HG03558 (cell line): ENCODE measurements at regions not wholly inside any gene's neighbourhood (a gene's known extent, or its start where the extent isn't known, plus 50 kb on each side); places are given as distances from the start of the nearest gene placed in this dataset.

Experiments used
- ATAC-seq: cut with Tn5 transposase; IDR thresholded peaks from one replicate; pipeline ENCODE4 v1.9.1; 2021; ENCODE audit warnings: moderate number of reproducible peaks; ENCODE audit not compliant: unreplicated experiment; ENCODE audit errors: extremely low read depth

DNA sequence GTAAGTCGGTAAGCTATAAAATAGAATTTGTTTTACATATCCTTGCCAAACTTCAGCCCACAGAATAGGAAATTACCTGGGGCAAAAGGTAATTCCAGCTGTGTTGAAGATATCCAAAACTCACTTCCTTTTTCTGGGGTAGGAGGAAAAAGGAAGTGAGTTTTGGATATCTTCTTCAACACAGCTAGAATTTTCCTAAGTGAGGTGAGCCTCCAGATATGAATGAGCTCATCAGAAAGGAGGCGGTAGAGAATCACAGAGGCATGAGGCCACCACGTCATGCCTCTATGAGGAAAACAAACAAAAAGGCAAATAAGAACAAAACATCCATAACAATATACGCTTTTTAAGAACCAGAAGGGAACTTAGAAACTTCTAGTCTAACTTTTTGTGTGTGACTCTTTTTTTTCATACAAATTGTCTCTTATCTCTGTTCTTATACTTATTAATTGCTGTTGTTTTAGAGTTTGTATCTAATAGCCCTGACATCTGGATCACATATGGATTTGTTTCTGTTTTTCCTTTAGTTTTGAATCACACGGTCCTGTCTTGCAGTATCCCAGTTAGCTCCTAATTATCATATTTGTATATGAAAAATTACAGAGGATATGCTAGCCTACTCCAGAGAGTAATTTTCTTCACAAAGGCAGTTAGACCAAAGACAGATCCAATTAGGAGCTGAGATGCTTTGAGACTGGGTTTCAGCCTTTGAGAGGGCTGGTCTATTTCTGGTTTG, 104.5 kb downstream of the RBM43 start:
- no peak for ATAC-seq

DNA sequence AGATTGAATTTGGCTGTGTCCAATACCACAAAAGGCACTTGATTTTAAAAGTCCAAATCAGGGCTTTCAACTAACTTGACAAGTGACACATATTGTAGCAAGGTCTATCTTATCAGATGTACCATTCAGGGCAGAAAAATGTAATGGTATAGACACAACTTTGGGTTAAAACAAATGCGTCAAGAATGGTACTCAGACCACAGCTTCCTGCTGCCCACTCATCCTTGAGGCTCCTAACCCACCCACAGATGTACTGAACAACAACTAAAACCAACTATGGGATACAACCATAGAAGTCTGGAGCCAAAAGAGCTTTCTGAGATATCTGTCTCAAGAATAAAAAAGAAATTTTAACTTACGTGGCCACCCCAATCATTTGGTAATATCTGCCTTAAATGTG, 105.2 kb downstream of the RBM43 start:
- no peak for ATAC-seq

DNA sequence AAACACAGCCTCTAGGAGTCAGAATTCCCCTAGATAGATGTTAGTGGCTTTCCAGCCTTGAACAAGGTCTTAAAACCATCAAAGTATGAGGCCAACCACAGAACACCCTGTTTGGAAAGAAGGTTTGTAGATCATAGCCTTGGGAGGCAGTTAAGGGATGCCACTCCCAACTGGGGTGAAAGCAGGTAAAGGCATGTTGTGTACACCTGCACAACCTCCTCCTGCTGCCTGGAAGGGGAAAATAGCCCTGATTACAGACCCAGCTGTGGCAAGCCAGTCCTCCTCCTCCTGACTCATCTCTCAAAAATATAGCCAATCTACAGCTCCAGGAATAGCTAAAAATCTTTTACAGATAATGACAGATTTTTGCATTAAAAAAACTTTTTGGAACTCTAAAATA, 108.1 kb downstream of the RBM43 start:
- no peak for ATAC-seq

DNA sequence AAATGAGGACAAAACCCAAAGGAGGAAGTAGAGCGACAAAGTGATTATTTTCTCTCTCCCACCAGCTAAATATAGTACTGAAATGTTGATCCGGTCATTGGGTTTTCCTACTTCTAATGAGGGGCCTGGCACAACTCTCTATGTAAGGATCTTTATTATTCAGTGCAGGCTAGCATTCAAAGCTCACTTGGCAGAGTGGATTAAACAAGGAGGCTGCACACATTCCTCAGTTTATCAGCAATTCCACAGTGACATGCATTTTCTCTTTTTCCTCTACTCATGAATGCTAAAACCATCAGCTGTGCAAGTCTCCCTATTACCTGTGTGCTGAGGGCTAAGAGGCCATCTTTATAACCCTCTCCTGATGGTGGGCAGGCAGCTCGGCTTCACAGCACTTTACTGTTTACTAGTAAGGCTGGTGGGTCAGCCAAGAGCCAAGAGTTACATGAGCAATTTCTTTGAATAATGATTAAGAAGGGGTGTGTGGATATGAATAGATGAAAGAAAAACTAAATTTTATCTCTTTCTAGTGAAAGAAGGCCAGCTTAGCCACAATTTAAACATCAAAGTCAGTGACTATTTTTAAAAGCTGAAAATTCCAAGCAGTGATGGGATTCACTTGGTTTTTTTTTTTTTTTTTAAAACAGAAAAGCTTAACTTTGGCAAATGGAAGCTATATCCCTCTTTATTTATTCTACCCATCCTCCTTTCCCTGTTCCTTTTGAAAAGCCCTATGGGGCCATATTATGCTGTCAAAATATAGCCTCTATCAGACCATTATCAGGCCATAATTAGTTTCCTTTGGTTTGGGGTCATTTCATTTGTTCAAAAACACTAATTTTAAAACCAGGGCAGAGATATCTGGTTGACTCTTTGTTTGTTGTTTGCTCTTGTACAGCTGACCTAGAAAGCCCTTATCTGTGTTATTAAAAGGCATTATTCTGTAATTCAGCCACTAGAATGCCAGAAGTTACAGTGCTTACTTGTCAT, 111.0 kb downstream of the RBM43 start:
- no peak for ATAC-seq

DNA sequence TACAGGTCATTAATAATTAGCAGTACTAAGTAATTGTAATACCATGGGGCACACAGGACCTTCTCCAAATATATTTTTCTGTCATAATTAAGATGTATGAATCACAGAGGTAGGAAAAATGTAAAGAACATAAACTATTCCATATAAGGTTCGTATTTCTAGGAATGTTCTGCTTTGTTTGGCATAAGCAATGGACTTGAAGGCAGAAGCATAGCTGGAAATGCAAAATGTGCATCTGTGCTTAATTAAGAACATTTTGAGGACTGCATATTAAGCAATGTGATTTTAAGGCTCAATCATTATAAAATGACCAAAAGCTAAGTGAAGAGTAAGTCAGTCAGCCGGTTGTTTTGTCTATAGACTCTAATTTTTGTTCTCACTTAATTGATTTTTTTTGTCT, 123.2 kb downstream of the RBM43 start:
- no peak for ATAC-seq

DNA sequence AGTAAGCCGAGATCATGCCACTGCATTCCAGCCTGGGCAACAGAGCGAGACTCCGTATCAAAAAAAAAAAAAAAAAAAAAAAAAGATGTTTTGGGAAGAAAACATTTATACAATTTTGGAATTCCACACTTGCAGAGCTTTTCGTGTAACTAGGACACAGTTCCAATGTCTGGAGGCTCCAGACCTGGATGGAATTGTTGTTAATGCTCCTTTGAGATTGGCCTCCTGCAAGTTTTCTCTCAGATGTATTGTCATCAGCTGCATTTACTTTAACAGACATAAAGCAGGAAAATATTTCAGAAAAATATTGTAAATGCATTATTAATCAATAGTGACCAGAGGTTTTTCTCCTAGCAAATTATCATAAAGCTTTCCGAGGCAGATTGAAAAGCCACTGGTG, 124.1 kb downstream of the RBM43 start:
- no peak for ATAC-seq

DNA sequence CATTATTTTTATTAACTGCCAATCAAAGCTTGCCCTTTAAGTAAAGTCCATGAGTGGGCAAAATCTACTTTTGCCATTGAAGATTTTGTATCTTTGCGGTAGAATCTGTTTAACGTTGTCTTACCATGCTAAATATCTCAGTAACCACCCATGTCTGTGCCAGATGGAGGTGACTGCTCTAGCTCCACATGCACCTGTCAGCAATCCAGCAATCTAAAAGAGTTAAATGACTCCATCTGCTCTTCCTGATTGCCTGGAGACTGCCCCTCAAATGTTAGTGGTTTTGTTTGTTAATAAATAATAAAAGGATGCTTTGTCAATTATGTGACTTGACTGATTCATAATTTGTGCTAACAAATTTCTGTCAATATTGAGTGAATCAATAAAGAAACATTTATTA, 141.7 kb downstream of the RBM43 start:
- no peak for ATAC-seq

DNA sequence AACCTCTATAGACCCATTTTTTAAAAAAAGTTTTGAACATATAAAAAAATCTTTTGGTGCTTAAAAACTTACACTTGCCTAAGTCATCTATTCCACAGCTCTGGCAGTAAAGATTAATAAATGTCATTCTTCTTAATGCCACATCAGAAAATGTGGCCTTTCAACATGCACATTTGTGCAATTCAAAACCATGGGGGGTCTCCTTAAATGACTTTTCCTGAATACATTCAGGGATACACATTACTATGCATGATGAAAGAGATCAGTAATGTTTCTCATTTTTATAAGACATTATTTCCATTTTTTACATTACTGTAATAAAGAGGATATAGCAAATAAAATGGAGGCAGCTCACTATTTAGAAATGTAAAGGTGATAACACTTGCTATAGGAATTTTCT, 142.3 kb downstream of the RBM43 start:
- no peak for ATAC-seq

DNA sequence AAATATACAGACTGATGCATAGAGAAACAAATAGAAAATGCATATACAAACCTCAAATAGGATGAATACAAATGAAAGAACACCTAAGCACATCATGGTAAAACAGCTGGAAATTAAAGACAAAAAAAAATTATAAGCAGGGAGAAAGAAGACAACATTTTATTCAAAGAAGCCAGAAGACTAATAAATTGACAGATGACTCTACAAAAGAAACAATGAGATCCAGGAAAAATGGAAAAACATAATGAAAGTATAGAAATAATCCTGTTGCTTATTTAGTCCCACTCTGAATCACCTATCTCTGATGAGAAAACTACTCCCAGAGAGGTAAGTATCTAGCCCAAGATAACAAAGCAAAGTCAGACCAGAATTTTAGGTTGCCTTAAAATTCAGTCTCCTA, 143.4 kb downstream of the RBM43 start:
- no peak for ATAC-seq

DNA sequence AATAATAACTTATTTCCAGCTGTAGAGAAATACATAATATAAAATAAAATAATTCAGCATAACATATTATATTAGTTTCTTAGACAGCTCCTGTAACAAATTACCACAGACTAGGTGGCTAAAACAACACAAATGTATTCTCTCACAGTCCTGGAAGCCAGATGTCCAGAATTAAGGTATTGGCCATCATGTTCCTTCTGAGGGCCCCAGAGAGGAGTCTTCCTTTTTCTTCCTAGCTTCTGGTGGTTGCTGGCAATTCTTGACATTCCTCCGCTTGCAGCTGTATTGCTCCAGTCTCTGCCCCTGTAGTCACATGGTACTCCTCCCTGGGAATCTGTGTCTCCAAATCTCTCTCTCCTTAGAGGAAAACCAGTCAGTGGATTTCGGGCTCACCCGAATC, 146.8 kb downstream of the RBM43 start:
- ATAC-seq: no peak

DNA sequence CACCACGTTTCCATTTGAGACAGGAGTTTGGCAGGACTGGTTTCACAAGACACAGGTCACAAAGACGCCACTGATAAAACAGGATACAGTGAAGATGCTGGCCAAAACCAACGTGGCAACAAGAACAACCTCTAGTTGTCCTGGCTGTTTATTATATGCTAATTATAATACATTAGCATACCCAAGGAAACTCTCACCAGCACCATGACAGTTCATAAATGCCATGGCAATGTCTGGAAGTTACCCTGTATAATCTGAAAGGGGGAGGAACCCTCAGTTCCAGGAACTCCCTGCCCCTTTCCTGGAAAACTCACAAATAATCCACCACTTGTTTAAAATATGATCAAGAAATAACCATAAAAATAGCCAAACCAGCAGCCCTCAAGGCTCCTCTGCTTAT, 148.3 kb downstream of the RBM43 start:
- no peak for ATAC-seq

DNA sequence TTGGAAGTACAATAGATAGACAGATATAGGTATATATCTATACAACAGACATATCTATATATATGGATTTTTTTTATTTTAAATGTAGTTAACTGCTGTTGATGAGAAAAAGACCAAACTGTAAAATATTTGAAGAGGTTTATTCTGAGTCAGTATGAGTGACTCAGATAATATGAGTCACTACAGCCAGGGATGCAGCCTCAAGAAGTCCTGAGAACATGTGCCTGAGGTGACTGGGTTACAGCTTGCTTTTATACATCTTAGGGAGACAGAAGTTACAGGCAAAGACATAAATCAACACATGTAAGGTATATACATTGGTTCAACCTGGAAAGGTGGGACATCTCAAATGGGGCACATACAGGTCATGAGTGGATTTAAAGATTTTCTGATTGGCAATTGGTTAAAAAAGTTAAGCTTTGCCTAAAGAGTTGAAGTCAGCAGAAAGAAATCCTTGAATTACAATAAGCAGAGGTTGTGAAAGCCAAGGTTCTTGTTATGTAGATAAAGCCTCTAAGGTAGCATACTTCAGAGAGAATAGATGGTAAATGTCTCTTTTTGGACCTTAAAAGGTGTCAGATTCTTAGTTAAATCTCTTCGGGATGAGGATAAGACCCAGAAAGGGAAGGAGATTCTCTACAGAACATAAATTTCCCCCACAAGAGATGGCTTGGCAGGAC, 149.9 kb downstream of the RBM43 start:
- no peak for ATAC-seq

DNA sequence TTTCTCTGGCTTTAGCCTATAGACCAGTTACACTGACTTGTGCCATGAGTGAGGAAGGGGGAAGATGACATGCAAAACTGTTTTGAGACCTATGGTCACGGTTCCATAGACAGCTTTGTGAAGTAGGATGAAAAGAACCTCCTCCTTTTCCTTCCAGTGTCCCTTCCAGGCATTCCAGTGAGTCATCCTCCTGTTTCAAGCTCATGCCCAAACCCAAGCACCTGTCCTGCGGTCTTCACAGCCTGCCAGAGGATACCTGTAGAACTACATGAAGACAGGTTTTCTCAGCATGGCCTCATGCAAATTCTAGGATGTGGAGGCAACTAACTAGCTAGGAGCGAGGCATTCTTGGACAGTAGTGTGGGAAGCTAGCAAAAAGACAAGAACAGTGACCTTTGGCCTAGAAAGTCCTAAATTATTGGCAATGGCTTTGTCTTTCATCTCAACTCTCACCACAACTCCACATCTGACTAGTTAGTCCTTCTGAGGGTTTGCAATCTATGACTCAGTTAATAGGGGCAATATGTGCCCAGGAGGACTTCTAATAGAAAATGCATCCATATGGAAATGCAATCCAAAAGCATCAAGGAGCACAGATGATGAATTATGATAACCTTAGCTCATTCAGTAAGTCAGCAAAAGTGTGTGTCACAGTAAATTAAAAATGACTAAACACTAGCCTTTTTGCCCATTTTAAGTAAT, 154.7 kb downstream of the RBM43 start:
- ATAC-seq: no peak

DNA sequence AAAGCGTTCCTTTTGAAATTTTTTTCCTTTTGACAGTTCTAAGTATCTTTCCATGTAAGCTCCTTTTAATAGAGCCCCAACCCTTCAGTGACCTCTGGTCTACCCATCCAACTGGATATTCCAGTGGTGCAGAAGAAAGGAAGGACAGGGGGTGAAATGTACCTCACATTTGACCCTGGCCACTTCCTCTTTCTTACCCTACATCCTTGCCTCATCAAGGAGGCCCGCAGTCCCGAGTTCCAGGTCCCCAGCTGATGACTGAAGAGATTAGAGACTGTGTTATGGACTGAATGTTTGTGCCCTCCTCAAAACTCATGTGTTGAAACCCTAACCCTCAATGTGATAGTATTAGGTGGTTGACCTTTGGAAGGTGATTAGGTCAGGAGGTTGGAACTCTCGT, 158.1 kb downstream of the RBM43 start:
- no peak for ATAC-seq

DNA sequence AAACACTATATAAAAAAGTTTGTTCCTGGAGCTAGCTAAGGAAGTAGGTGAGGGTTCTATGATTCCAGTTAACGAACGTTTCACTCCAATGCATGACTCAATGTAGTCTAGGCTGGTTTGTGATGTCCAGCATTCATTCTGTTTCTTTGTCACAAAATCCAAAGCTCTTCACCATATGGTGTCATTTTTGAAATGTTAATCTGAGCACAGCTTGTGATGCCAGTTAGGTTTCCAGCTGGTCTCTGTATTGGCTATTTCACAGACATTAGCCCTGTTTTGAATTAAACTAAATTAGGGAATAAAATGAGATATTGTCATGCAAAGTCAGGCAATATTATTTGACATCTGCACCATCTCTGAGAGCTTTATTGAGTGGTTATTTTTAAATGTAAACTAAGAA, 159.4 kb downstream of the RBM43 start:
- no peak for ATAC-seq

DNA sequence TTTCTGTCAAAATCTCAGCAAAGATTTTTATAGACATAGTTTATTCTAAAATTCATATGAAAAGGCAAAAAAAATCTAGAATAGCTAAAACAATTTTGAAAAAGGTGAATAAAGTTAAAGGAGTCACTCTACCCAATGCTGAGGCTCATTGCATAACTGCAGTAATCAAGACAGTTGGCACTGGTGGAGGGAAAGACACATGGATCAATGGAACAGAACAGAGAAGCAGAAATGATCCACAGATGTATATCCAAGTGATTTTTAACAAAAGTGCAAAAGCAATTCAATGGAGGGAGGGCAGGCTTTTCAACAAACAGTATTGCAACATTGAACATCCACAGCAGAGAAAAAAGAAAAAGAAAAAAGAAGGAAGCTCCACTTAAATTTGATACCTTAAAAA, 162.8 kb downstream of the RBM43 start:
- no peak for ATAC-seq

DNA sequence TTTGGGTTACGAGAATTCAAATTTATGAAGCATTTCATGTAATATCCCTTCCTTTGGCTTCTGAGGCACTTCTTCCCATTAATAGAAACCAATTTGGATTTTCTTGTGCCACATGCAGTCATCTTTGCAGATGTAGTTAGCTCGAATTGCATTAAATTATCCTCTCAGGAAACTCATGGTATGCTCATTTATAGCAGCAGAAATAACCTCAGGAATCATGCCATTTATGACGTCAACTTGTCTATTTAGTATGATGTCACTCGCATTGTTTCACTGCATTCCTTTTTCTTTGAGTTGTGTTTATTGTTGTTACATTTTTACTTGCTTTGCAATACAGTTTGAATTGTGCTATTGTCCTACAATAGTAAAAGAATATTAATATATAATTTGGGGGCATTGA, 163.8 kb downstream of the RBM43 start:
- no peak for ATAC-seq

DNA sequence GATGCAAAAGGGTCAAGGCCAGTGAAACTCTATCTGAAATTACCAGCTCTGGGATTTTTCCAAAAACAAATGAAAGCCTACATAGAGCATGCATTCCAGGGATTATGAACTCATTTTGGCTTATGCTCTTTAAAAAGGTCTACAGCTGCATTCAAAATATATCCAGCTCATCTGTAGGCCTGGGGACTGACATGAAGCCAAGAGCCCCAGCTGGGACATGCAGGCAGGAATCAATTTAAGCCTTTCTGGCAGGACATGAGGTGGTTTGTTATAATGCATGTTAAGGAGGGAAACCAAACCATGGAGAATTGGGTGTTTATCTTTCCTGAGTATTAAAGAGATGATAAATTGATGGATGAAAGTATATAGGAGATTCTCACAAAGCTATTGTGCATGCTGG, 164.5 kb downstream of the RBM43 start:
- ATAC-seq: no peak

DNA sequence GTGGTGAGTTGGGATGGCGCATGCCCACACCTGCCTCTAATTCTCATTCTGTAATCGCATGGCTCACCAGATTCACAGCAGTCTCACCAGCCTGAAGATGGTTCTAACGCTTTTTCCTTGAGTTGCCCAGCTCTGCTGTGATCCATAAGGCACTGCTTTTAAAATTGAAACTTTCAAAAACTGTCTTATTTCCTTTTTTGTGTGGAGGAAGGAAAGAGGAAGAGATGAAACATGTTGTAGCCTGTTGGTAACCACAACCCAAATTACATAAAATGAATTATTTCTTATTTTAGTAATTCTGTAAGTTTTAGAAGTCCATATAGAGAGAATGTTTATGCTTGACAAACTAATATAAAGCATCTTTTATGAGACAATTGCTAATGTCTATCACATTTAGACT, 165.4 kb downstream of the RBM43 start:
- ATAC-seq: no peak

DNA sequence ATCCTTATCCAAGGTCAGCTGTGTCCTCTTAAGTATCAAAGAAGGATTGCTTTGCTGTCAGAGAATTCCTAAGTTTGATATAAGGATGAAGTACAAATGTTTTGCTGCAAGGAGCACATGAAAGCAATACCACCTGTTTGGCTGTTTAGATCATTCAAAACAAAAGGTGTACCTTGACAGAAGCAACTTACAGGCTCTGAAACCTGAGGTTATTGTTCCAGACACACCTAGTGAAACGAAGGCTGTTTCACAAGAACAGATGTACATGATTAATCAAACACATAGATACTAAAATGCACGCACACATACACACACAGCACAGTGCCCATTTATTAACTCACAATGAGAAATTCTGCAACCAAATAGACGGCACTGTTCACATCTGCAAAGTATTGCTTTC, 166.2 kb downstream of the RBM43 start:
- no peak for ATAC-seq
